Activated CD4-positive, alpha-beta memory T cell treated with anti-CD3 and anti-CD28 coated beads for 36 hours (primary cell): ENCODE measurements at regions not wholly inside any gene's neighbourhood (a gene's known extent, or its start where the extent isn't known, plus 50 kb on each side); places are given as distances from the start of the nearest gene placed in this dataset.
"Not testable (repeated sequence)": the region's sequence is repeated elsewhere in the genome, so short reads cannot be mapped to it uniquely, and the experiment has no call there.

Experiments
- CTCF ChIA-PET: fragments of 350-600 bp; sonication (Branson Sonifier 250); formaldehyde crosslinking; loops from one replicate; lab custom pipeline; 2021; ENCODE audit warnings: antibody characterized with exemption, inconsistent platforms; lab: Charles Lee
- POLR2A ChIA-PET: fragments of 350-600 bp; sonication (Branson Sonifier 250); formaldehyde crosslinking; loops from one replicate; lab custom pipeline; 2021; ENCODE audit warnings: antibody characterized with exemption; lab: Charles Lee
- DNase-seq: peaks from one replicate; pipeline ENCODE4 v3.0.0-alpha.2; 2020
- H3K27ac Mint-ChIP-seq: one replicate; pipeline ENCODE4 v1.8.0; 2021; ENCODE audit warnings: mixed read lengths
- H3K27me3 Mint-ChIP-seq: one replicate; pipeline ENCODE4 v1.8.0; 2021; ENCODE audit warnings: mixed read lengths
- H3K36me3 Mint-ChIP-seq: one replicate; pipeline ENCODE4 v1.8.0; 2021; ENCODE audit warnings: mixed read lengths
- H3K4me1 Mint-ChIP-seq: one replicate; pipeline ENCODE4 v1.8.0; 2021; ENCODE audit warnings: low read depth, mixed read lengths
- H3K4me3 Mint-ChIP-seq: one replicate; pipeline ENCODE4 v1.8.0; 2021; ENCODE audit warnings: mild to moderate bottlenecking, mixed read lengths
- H3K9me3 Mint-ChIP-seq: one replicate; pipeline ENCODE4 v1.8.0; 2021; ENCODE audit warnings: mixed read lengths
- intact Hi-C: fragments of 100-400 bp; cut with micrococcal nuclease; formaldehyde crosslinking; loops from one replicate; pipeline ENCODE4 v1.15.1; 2023

- Mint-ChIP-seq H3K4me3 (no peak overlapping the region), H3K9me3 (no peaks in the 10 kb centered on the region), H3K36me3 (peaks cover 1% of the 10 kb centered on the region), H3K27me3 (no peaks in the 10 kb centered on the region), H3K27ac (no peak overlapping the region), H3K4me1 (peaks cover 7% of the 10 kb centered on the region)
- ChIA-PET CTCF (no interaction called here), POLR2A (no interaction called here)
- intact Hi-C loops = no loop called here
- DNase-seq = no peak
These were observed 372.1 kb downstream of the PTPRC start for GRCh38 chr1:199010933-199011332.

DNA sequence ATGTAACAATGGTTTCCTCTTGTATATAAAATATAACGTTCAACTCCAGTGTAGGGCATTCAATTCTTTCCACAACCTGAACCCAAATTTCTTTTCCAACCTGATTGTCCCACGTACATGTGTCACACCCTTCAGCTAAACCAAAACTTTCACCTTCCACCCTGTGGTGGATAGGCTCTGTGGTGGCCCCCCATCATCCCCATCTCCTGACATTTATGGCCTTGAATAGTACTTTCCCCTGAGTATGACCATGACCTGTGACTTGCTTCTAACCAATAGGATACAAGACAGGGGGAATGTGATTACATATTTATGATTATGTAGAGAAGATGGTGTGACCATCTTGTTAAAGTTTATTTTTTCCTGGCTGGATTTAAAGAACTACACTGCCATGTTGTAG is 377.0 kb downstream of the PTPRC start:
- no peaks in the 10 kb centered on the region for H3K4me1 Mint-ChIP-seq
- CTCF ChIA-PET = no interaction called here
- POLR2A ChIA-PET = no interaction called here
- H3K36me3 Mint-ChIP-seq = no peaks in the 10 kb centered on the region
- no peak overlapping the region for H3K4me3 Mint-ChIP-seq
- H3K9me3 Mint-ChIP-seq = no peaks in the 10 kb centered on the region
- no peaks in the 10 kb centered on the region for H3K27me3 Mint-ChIP-seq
- DNase-seq = no peak
- intact Hi-C loops = no loop called here
- no peak overlapping the region for H3K27ac Mint-ChIP-seq

DNA sequence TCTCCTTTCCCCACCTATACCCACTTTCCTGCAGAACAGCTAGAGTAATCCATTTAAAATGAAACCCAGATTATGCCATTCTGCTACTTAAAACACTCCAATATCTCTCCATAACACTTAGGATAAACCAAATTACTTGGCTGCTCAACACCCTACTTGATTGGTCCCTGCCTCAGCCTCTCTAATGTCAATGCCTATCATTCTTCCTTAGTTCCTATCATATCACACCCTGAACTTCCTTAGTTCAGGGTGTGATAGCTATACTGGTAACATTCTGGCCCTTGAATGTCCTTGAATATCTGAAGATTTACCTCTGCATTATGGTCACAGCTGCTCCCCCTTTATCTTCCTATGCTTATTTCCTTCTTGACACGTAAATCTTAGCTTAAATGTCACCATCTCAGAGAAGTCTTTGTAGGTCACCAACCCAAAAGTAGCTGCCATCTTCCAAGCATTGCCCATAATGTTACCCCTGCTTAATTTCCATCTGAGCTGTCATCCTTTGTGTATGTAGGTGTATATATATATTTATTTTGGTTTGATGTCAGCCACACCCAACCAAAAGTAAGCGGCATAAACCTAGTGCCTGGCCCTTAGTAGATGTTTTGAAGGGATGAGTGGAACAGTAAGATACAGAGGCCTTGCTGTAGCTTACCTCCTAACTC is 379.8 kb downstream of the PTPRC start:
- peaks cover 4% of the 10 kb centered on the region for H3K9me3 Mint-ChIP-seq
- intact Hi-C loops = no loop called here
- DNase-seq = no peak

GRCh38 chr1:199020051-199020450 is 381.2 kb downstream of the PTPRC start:
- H3K9me3 Mint-ChIP-seq = peaks cover 4% of the 10 kb centered on the region
- H3K27me3 Mint-ChIP-seq = no peaks in the 10 kb centered on the region
- DNase-seq = no peak
- no peak overlapping the region for H3K27ac Mint-ChIP-seq
- H3K36me3 Mint-ChIP-seq = no peaks in the 10 kb centered on the region
- POLR2A ChIA-PET = no interaction called here
- intact Hi-C loops = no loop called here
- CTCF ChIA-PET = no interaction called here
- H3K4me3 Mint-ChIP-seq = no peak overlapping the region
- H3K4me1 Mint-ChIP-seq = no peaks in the 10 kb centered on the region

More for the DNA sequence above, 379.8 kb downstream of the PTPRC start:
- POLR2A ChIA-PET = no interaction called here
- H3K36me3 Mint-ChIP-seq = no peaks in the 10 kb centered on the region
- no peaks in the 10 kb centered on the region for H3K4me1 Mint-ChIP-seq
- no peak overlapping the region for H3K27ac Mint-ChIP-seq
- no peak overlapping the region for H3K4me3 Mint-ChIP-seq
- no peaks in the 10 kb centered on the region for H3K27me3 Mint-ChIP-seq
- CTCF ChIA-PET = no interaction called here

DNA sequence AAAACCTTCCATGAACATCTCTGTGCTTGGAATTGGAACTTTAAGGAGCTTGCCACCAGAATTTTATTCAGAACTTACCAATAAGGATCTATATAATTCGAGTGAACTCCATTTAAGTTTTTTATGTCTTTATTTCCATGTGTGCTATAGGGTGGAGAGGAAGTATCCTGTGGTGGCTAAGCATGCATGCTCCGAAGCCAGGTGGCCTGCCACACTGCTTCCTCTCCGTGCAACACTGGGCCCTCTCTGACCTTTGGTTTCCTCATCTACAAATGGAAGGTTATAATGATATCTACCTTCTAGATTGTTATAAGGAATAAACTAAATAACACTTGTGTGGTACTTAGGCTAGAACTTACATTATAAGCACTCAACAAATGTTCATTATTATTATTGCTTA is 382.1 kb downstream of the PTPRC start:
- POLR2A ChIA-PET = interaction anchor here (0.8 kb wide), 1 partner anchor 9 kb away, joined by 3 read pairs; no protein-coding TSS in a partner anchor
- no peak overlapping the region for H3K27ac Mint-ChIP-seq
- intact Hi-C loops = no loop called here
- DNase-seq = no peak
- H3K36me3 Mint-ChIP-seq = no peaks in the 10 kb centered on the region
- H3K9me3 Mint-ChIP-seq = peaks cover 4% of the 10 kb centered on the region
- H3K4me3 Mint-ChIP-seq = no peak overlapping the region
- no peaks in the 10 kb centered on the region for H3K27me3 Mint-ChIP-seq
- no peaks in the 10 kb centered on the region for H3K4me1 Mint-ChIP-seq
- CTCF ChIA-PET = no interaction called here

DNA sequence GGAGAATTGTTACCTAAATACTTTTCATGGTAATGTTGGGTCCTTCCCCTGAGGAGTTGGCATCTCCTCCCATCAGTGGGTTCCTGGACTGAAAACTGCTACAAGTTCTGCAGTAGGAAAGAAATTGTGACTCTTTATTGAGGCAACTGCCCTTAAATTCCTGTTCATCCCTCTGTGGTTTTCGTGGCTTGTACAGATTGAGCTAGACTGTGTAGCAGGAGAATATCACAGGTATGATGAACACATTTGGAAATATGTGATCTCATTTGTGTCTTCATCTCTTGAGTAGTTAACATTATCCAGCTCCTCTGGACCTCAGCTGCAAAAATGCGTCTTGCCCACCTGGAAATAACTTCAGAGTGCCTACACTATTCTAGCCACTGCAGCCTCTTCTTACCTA is 390.6 kb downstream of the PTPRC start:
- DNase-seq = no peak
- Mint-ChIP-seq H3K27me3 (no peaks in the 10 kb centered on the region), H3K9me3 (no peaks in the 10 kb centered on the region), H3K27ac (no peak overlapping the region), H3K4me3 (no peak overlapping the region), H3K36me3 (no peaks in the 10 kb centered on the region), H3K4me1 (peaks cover 5% of the 10 kb centered on the region)
- ChIA-PET POLR2A (no interaction called here), CTCF (no interaction called here)
- intact Hi-C loops = no loop called here

- peaks cover 5% of the 10 kb centered on the region for H3K4me1 Mint-ChIP-seq
- ChIA-PET POLR2A (no interaction called here), CTCF (no interaction called here)
- H3K27me3 Mint-ChIP-seq = no peaks in the 10 kb centered on the region
- no peaks in the 10 kb centered on the region for H3K36me3 Mint-ChIP-seq
- no peak overlapping the region for H3K4me3 Mint-ChIP-seq
- H3K27ac Mint-ChIP-seq = no peak overlapping the region
- DNase-seq = no peak
- H3K9me3 Mint-ChIP-seq = no peaks in the 10 kb centered on the region
- intact Hi-C loops = no loop called here
These were observed 391.0 kb downstream of the PTPRC start for GRCh38 chr1:199029855-199030254.

DNA sequence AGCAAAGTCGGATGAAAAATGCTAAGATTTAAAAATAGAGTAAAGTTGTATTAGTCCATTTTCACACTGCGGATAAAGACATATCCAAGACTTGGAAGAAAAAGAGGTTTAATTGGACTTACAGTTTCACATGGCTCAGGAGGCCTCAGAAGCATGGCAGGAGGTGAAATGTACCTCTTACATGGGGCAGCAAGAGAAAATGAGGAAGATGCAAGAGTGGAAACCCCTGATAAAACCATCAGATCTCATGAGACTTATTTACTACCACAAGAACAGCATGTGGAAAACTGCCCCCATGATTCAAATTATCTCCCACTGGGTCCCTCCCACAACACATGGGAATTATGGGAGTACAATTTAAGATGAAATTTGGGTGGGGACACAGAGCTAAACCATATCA is 391.7 kb downstream of the PTPRC start:
- CTCF ChIA-PET, DNase-seq, H3K27me3 Mint-ChIP-seq, H3K9me3 Mint-ChIP-seq, H3K36me3 Mint-ChIP-seq, intact Hi-C loops, POLR2A ChIA-PET, H3K4me3 Mint-ChIP-seq, H3K4me1 Mint-ChIP-seq, H3K27ac Mint-ChIP-seq: not testable (repeated sequence)

GRCh38 chr1:199031170-199031569 is 392.3 kb downstream of the PTPRC start:
- H3K4me1 Mint-ChIP-seq, H3K4me3 Mint-ChIP-seq, H3K36me3 Mint-ChIP-seq, CTCF ChIA-PET, H3K27ac Mint-ChIP-seq, H3K27me3 Mint-ChIP-seq, POLR2A ChIA-PET, DNase-seq, intact Hi-C loops, H3K9me3 Mint-ChIP-seq: not testable (repeated sequence)

DNA sequence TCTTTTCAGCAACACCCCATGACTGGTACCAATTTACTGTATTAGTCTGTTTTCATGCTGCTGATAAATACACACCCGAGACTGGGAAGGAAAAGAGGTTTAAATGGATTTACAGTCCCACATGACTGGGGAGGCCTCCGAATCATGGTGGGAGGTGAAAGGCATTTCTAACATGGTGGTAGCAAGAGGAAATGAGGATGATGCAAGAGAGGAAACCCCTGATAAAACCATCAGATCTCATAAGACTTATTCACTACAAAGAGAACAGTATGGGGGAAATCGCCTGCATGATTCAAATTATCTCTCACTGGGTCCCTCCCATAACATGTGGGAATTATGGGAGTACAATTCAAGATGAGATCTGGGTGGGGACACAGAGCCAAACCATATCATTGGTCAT is 393.6 kb downstream of the PTPRC start:
- H3K4me3 Mint-ChIP-seq, CTCF ChIA-PET, H3K27ac Mint-ChIP-seq, H3K9me3 Mint-ChIP-seq, H3K4me1 Mint-ChIP-seq, H3K36me3 Mint-ChIP-seq, H3K27me3 Mint-ChIP-seq, POLR2A ChIA-PET, DNase-seq, intact Hi-C loops: not testable (repeated sequence)

- POLR2A ChIA-PET = interaction anchor here (0.6 kb wide), 1 partner anchor 377 kb away, joined by 4 read pairs; no protein-coding TSS in a partner anchor
- DNase-seq = no peak
- H3K27me3 Mint-ChIP-seq = no peaks in the 10 kb centered on the region
- CTCF ChIA-PET = interaction anchor here (0.6 kb wide), 2 partner anchors 73 to 303 kb away, joined by 3 to 4 read pairs; no protein-coding TSS in a partner anchor
- no peak overlapping the region for H3K4me3 Mint-ChIP-seq
- H3K4me1 Mint-ChIP-seq = peaks cover 5% of the 10 kb centered on the region
- H3K27ac Mint-ChIP-seq = no peak overlapping the region
- intact Hi-C loops = no loop called here
- H3K36me3 Mint-ChIP-seq = no peaks in the 10 kb centered on the region
- no peaks in the 10 kb centered on the region for H3K9me3 Mint-ChIP-seq
These were observed 394.8 kb downstream of the PTPRC start for GRCh38 chr1:199033661-199034060.

DNA sequence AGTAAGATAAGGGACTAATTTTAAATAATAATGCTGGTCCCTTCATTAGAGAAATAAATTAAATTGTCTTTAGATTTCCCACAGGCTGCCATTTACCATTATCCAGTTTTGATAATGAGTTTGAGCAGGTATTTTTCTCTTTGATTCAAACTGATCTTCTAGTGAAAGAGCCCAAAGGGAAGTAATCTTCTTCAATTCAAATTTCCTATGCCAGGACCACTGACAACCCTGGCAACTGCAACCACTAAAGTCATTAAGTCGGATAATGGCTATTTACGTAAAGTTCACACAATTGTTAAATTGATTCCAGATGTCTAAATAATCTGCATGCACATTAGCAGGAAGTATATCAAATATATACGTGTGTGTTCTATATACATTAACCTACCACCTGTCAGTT is 399.3 kb downstream of the PTPRC start:
- Mint-ChIP-seq H3K4me1 (peaks cover 23% of the 10 kb centered on the region), H3K27me3 (no peaks in the 10 kb centered on the region), H3K4me3 (no peak overlapping the region), H3K36me3 (no peaks in the 10 kb centered on the region), H3K27ac (no peak overlapping the region), H3K9me3 (no peaks in the 10 kb centered on the region)
- intact Hi-C loops = no loop called here
- CTCF ChIA-PET = no interaction called here
- no peak for DNase-seq
- POLR2A ChIA-PET = no interaction called here
